Caco-2 (cell line): ENCODE measurements at regions not wholly inside any gene's neighbourhood (a gene's known extent, or its start where the extent isn't known, plus 50 kb on each side); places are given as distances from the start of the nearest gene placed in this dataset.

Experiments used
- BruUV-seq: library from RNA; stranded (reverse); fragments of 400-500 nt; replicated peaks from 2 replicates; lab custom pipeline; 2021; lab: Mats Ljungman, UMichigan
- CTCF ChIA-PET: fragments of 300-600 bp; sonication (Branson Sonifier 250); formaldehyde crosslinking; loops from one replicate; lab custom pipeline; 2022; ENCODE audit warnings: antibody characterized with exemption; lab: Charles Lee
- POLR2A ChIA-PET: fragments of 300-600 bp; sonication (Branson Sonifier 250); formaldehyde crosslinking; loops from one replicate; lab custom pipeline; 2022; ENCODE audit warnings: antibody characterized with exemption; lab: Charles Lee
- DNase-seq, 2 experiments: peaks; one replicate each; pipeline versions ENCODE4 v3.0.0 to v3.0.0-alpha.2; 2020 to 2022
- H3K27me3 ChIP-seq: replicated peaks from 2 replicates; pipeline ENCODE4 v1.6.0; 2011; ENCODE audit warnings: low read length; ENCODE audit not compliant: control insufficient read depth, insufficient read depth
- H3K36me3 ChIP-seq: 2 replicates; pipeline ENCODE4 v1.5.1; 2011; ENCODE audit warnings: low read length; ENCODE audit not compliant: control insufficient read depth, insufficient read depth
- H3K4me1 ChIP-seq: fragments of 250-450 bp; sonication (Bioruptor Pico); 2 replicates; pipeline ENCODE4 v1.5.1; 2020; ENCODE audit warnings: mild to moderate bottlenecking
- H3K4me3 ChIP-seq: 2 replicates; pipeline ENCODE4 v1.5.1; 2011; ENCODE audit warnings: low read depth, mild to moderate bottlenecking, control low read depth, low read length
- H3K9me3 ChIP-seq: fragments of 250-450 bp; sonication (Bioruptor Pico); 2 replicates; pipeline ENCODE4 v1.5.1; 2020; ENCODE audit warnings: mild to moderate bottlenecking, moderate library complexity
- H3K27ac Mint-ChIP-seq: one replicate; pipeline ENCODE4 v1.8.0; 2022; ENCODE audit warnings: mixed read lengths; ENCODE audit not compliant: unreplicated experiment
- H3K27me3 Mint-ChIP-seq: one replicate; pipeline ENCODE4 v1.8.0; 2022; ENCODE audit warnings: mixed read lengths; ENCODE audit not compliant: insufficient read depth, unreplicated experiment
- H3K36me3 Mint-ChIP-seq: one replicate; pipeline ENCODE4 v1.8.0; 2022; ENCODE audit warnings: mild to moderate bottlenecking, mixed read lengths; ENCODE audit not compliant: insufficient read depth, unreplicated experiment
- H3K4me1 Mint-ChIP-seq: one replicate; pipeline ENCODE4 v1.8.0; 2022; ENCODE audit warnings: low read depth, mixed read lengths; ENCODE audit not compliant: unreplicated experiment
- H3K4me3 Mint-ChIP-seq: one replicate; pipeline ENCODE4 v1.8.0; 2022; ENCODE audit warnings: mild to moderate bottlenecking, moderate library complexity, mixed read lengths; ENCODE audit not compliant: unreplicated experiment
- H3K9me3 Mint-ChIP-seq: one replicate; pipeline ENCODE4 v1.8.0; 2022; ENCODE audit warnings: mixed read lengths; ENCODE audit not compliant: unreplicated experiment
- CTCF ChIP-seq, 2 experiments: fragments of 200-600 bp in 1 of 2; IDR thresholded peaks; 1 replicate in 1 of 2; 2 replicates in 1 of 2; pipeline versions ENCODE4 v1.5.1 to v1.8.0; 2011 to 2022; ENCODE audit warnings: antibody characterized with exemption in 1 of 2, control low read depth in 1 of 2, inconsistent platforms in 1 of 2, low read depth in 1 of 2, low read length in 1 of 2, mild to moderate bottlenecking in 1 of 2, moderate library complexity in 1 of 2; ENCODE audit not compliant: insufficient read depth in 1 of 2, severe bottlenecking in 1 of 2, unreplicated experiment in 1 of 2
- intact Hi-C: fragments of 100-400 bp; cut with micrococcal nuclease; formaldehyde crosslinking; loops from one replicate; pipeline ENCODE4 v1.10.0; 2022; ENCODE audit not compliant: unreplicated experiment

GRCh38 chr11:11004069-11004468 lies 146.2 kb upstream of the ZBED5 start:
- no peaks in the 10 kb centered on the region for H3K4me1 Mint-ChIP-seq
- no peak for TF ChIP-seq CTCF (IDR thresholded peaks at IDR 0.05; ENCODE audit: insufficient read depth in 1 of 2, low read depth in 1 of 2, low read length in 1 of 2, severe bottlenecking in 1 of 2, unreplicated experiment in 1 of 2)
- Histone ChIP-seq H3K36me3 (no peaks in the 10 kb centered on the region), H3K27me3 (no peaks in the 10 kb centered on the region), H3K4me3 (no peak overlapping the region), H3K9me3 (no peaks in the 10 kb centered on the region), H3K4me1 (no peaks in the 10 kb centered on the region)
- no peaks in the 10 kb centered on the region for H3K27me3 Mint-ChIP-seq
- H3K36me3 Mint-ChIP-seq, result no peaks in the 10 kb centered on the region
- ChIA-PET POLR2A (no interaction called here), CTCF (no interaction called here)
- H3K4me3 Mint-ChIP-seq, result no peak overlapping the region
- no TSS peak for BruUV-seq
- intact Hi-C loops, result no loop called here
- no peak overlapping the region for H3K27ac Mint-ChIP-seq
- DNase-seq, result no peak
- peaks cover 20% of the 10 kb centered on the region for H3K9me3 Mint-ChIP-seq

GRCh38 chr11:11003226-11003625 lies 145.4 kb upstream of the ZBED5 start:
- peaks cover 20% of the 10 kb centered on the region for H3K9me3 Mint-ChIP-seq
- CTCF ChIA-PET, result no interaction called here
- no peak overlapping the region for H3K4me3 ChIP-seq
- no peaks in the 10 kb centered on the region for H3K36me3 ChIP-seq
- TF ChIP-seq CTCF (IDR thresholded peaks at IDR 0.05; ENCODE audit: insufficient read depth in 1 of 2, low read depth in 1 of 2, low read length in 1 of 2, severe bottlenecking in 1 of 2, unreplicated experiment in 1 of 2), result no peak
- H3K4me1 ChIP-seq, result no peaks in the 10 kb centered on the region
- H3K4me3 Mint-ChIP-seq, result no peak overlapping the region
- intact Hi-C loops, result no loop called here
- DNase-seq, result no peak
- H3K27me3 Mint-ChIP-seq, result no peaks in the 10 kb centered on the region
- POLR2A ChIA-PET, result no interaction called here
- no peaks in the 10 kb centered on the region for H3K36me3 Mint-ChIP-seq
- H3K27me3 ChIP-seq, result no peaks in the 10 kb centered on the region
- H3K9me3 ChIP-seq, result no peaks in the 10 kb centered on the region
- H3K27ac Mint-ChIP-seq, result no peak overlapping the region
- BruUV-seq, result no TSS peak
- no peaks in the 10 kb centered on the region for H3K4me1 Mint-ChIP-seq

- Mint-ChIP-seq H3K36me3 (no peaks in the 10 kb centered on the region), H3K27ac (no peak overlapping the region), H3K4me3 (no peak overlapping the region), H3K4me1 (no peaks in the 10 kb centered on the region), H3K9me3 (peaks cover 11% of the 10 kb centered on the region), H3K27me3 (no peaks in the 10 kb centered on the region)
- no peaks in the 10 kb centered on the region for H3K27me3 ChIP-seq
- BruUV-seq, result no TSS peak
- intact Hi-C loops, result no loop called here
- no peak for DNase-seq
- no peak for TF ChIP-seq CTCF (IDR thresholded peaks at IDR 0.05; ENCODE audit: insufficient read depth in 1 of 2, low read depth in 1 of 2, low read length in 1 of 2, severe bottlenecking in 1 of 2, unreplicated experiment in 1 of 2)
- H3K36me3 ChIP-seq, result no peaks in the 10 kb centered on the region
- POLR2A ChIA-PET, result no interaction called here
- no peaks in the 10 kb centered on the region for H3K4me1 ChIP-seq
- H3K4me3 ChIP-seq, result no peak overlapping the region
- CTCF ChIA-PET, result interaction anchor here (0.9 kb wide), 1 partner anchor 208 kb away, joined by 3 read pairs; no protein-coding TSS in a partner anchor
- H3K9me3 ChIP-seq, result no peaks in the 10 kb centered on the region
Observed at GRCh38 chr11:11000579-11001283, 142.9 kb upstream of the ZBED5 start.
